ENCODE measurements at regions not wholly inside any gene's neighbourhood (a gene's known extent, or its start where the extent isn't known, plus 50 kb on each side); places are given as distances from the start of the nearest gene placed in this dataset.

DNA sequence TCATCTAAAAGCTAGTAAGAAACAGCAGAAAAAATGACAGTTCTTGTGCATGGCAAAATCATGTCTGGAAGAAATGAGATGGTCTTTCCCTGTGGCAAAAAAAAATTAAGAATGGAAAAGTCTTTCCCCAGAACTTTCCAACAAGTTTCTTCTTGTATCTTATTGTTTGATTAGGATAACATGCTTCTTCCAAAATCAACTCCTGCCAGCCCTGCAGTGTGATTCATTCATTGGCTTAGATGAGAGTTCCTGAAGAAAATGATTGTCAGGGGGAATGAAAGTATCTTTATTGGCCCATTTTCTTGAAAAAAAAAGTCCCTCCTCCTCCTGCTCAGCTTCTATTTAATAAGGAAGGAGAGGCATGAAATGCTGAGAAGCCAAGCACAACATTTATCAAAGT is 407.7 kb downstream of the ARAP2 start:
- Mint-ChIP-seq H3K27ac (ENCODE audit: unreplicated experiment) (no peak overlapping the region), H3K4me1 (ENCODE audit: low read depth, unreplicated experiment) (no peaks in the 10 kb centered on the region), H3K27me3 (ENCODE audit: unreplicated experiment) (no peaks in the 10 kb centered on the region), H3K4me3 (ENCODE audit: low read depth, unreplicated experiment) (no peak overlapping the region), H3K36me3 (ENCODE audit: insufficient read depth, unreplicated experiment) (no peaks in the 10 kb centered on the region), H3K9me3 (ENCODE audit: low read depth, unreplicated experiment) (peaks cover 3% of the 10 kb centered on the region)
- BruUV-seq (replicated peaks) = no TSS peak
- intact Hi-C loops (cut with micrococcal nuclease; ENCODE audit: unreplicated experiment) = no loop called here
- no peak for DNase-seq
- CTCF ChIA-PET = no interaction called here
- TF ChIP-seq, protein P1, sequence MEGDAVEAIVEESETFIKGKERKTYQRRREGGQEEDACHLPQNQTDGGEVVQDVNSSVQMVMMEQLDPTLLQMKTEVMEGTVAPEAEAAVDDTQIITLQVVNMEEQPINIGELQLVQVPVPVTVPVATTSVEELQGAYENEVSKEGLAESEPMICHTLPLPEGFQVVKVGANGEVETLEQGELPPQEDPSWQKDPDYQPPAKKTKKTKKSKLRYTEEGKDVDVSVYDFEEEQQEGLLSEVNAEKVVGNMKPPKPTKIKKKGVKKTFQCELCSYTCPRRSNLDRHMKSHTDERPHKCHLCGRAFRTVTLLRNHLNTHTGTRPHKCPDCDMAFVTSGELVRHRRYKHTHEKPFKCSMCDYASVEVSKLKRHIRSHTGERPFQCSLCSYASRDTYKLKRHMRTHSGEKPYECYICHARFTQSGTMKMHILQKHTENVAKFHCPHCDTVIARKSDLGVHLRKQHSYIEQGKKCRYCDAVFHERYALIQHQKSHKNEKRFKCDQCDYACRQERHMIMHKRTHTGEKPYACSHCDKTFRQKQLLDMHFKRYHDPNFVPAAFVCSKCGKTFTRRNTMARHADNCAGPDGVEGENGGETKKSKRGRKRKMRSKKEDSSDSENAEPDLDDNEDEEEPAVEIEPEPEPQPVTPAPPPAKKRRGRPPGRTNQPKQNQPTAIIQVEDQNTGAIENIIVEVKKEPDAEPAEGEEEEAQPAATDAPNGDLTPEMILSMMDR (IDR thresholded peaks at IDR 0.05; ENCODE audit: unreplicated experiment) = no peak

DNA sequence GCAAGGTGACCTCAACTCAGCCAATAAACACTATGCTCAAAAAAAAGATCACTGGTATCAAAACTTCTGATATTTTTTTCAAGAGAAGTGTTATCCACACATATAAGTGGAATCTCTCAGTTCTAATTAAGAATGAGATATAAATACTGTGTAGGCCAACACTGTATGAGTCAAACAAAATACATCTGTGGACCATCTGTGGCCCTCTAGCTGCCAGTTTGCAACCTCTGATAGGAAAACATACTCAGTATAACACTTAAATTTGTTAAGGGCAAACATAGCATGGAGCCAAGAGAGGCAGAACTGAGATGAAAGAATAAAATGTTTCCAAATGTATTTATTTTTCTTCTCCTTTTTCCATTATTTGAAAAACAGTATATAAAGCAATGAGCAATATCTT is 377.3 kb downstream of the ARAP2 start:
- Mint-ChIP-seq H3K9me3 (ENCODE audit: low read depth, unreplicated experiment) (no peaks in the 10 kb centered on the region), H3K27me3 (ENCODE audit: unreplicated experiment) (no peaks in the 10 kb centered on the region), H3K27ac (ENCODE audit: unreplicated experiment) (no peak overlapping the region), H3K36me3 (ENCODE audit: insufficient read depth, unreplicated experiment) (no peaks in the 10 kb centered on the region), H3K4me1 (ENCODE audit: low read depth, unreplicated experiment) (no peaks in the 10 kb centered on the region), H3K4me3 (ENCODE audit: low read depth, unreplicated experiment) (no peak overlapping the region)
- TF ChIP-seq, protein P1 (IDR thresholded peaks at IDR 0.05; ENCODE audit: unreplicated experiment) = no peak
- intact Hi-C loops (cut with micrococcal nuclease; ENCODE audit: unreplicated experiment) = no loop called here
- CTCF ChIA-PET = no interaction called here
- BruUV-seq (replicated peaks) = no TSS peak
- DNase-seq = no peak

DNA sequence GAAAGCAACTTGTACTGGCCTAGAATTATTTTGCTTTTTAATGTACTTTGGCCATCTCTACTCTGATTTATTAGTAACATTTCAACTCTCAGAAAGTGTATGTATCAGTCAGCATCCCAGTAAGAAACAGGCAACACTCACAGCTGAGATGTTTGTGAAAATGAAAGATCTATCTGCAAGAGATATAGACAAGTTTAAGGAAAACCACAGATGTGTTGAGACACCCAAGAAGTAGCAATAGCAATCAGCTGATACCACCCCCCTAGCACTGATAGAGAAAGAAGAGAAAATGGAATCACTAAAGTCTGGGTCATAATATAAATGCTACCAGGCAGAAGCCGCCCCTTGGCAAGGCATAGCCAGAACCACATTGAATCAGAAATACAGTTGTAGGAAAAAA is 372.0 kb downstream of the ARAP2 start:
- Mint-ChIP-seq H3K27me3 (ENCODE audit: unreplicated experiment) (no peaks in the 10 kb centered on the region), H3K4me1 (ENCODE audit: low read depth, unreplicated experiment) (no peaks in the 10 kb centered on the region), H3K9me3 (ENCODE audit: low read depth, unreplicated experiment) (peaks cover 8% of the 10 kb centered on the region), H3K36me3 (ENCODE audit: insufficient read depth, unreplicated experiment) (no peaks in the 10 kb centered on the region), H3K27ac (ENCODE audit: unreplicated experiment) (no peak overlapping the region), H3K4me3 (ENCODE audit: low read depth, unreplicated experiment) (no peak overlapping the region)
- intact Hi-C loops (cut with micrococcal nuclease; ENCODE audit: unreplicated experiment) = no loop called here
- CTCF ChIA-PET = no interaction called here
- TF ChIP-seq, protein P1 (IDR thresholded peaks at IDR 0.05; ENCODE audit: unreplicated experiment) = no peak
- no TSS peak for BruUV-seq (replicated peaks)
- DNase-seq = no peak

DNA sequence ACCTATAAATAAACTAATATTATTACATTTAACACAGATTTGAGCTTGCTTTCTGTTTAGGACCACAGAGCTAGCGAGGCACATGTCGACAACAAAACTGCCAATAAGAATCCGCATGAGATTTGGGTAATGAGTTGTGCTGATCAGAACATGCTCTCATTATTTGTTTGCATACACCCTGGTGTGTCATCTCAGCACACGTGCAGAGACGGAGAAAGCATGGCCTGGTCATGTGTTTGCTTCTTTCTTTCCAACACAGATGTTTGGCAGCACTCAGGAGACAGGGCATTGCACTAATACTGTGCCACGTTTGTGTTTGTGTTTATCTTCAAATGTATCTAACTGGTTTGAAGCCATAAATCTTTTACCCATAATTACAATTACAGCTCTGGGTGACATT is 364.8 kb downstream of the ARAP2 start:
- BruUV-seq (replicated peaks) = no TSS peak
- intact Hi-C loops (cut with micrococcal nuclease; ENCODE audit: unreplicated experiment) = no loop called here
- Mint-ChIP-seq H3K27ac (ENCODE audit: unreplicated experiment) (no peak overlapping the region), H3K4me3 (ENCODE audit: low read depth, unreplicated experiment) (no peak overlapping the region), H3K27me3 (ENCODE audit: unreplicated experiment) (no peaks in the 10 kb centered on the region), H3K36me3 (ENCODE audit: insufficient read depth, unreplicated experiment) (no peaks in the 10 kb centered on the region), H3K9me3 (ENCODE audit: low read depth, unreplicated experiment) (peaks cover 6% of the 10 kb centered on the region), H3K4me1 (ENCODE audit: low read depth, unreplicated experiment) (no peaks in the 10 kb centered on the region)
- TF ChIP-seq, protein P1 (IDR thresholded peaks at IDR 0.05; ENCODE audit: unreplicated experiment) = no peak
- CTCF ChIA-PET = no interaction called here
- no peak for DNase-seq

DNA sequence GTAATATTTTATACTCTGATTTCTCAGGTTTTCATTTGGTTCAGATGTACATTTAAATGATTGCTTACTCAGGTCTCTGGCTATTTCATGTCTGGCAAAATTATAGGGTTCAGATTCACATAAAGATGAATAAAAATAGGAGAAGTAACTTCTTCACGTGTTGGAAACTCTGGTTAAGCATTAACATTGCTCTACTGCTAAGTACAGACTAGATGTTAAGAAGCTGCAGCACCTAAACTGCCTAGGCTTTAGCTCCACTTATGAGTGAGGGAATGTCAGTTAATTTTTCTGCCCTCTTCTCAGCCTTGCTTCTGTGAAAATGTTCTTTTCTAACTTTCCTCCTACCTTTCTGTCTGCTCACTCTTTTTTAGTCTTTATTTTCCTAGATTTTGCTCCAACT is 361.2 kb downstream of the ARAP2 start:
- H3K4me3 Mint-ChIP-seq (ENCODE audit: low read depth, unreplicated experiment) = no peak overlapping the region
- peaks cover 8% of the 10 kb centered on the region for H3K9me3 Mint-ChIP-seq (ENCODE audit: low read depth, unreplicated experiment)
- TF ChIP-seq, protein P1 (IDR thresholded peaks at IDR 0.05; ENCODE audit: unreplicated experiment) = no peak
- H3K4me1 Mint-ChIP-seq (ENCODE audit: low read depth, unreplicated experiment) = no peaks in the 10 kb centered on the region
- no peaks in the 10 kb centered on the region for H3K27me3 Mint-ChIP-seq (ENCODE audit: unreplicated experiment)
- intact Hi-C loops (cut with micrococcal nuclease; ENCODE audit: unreplicated experiment) = no loop called here
- CTCF ChIA-PET = no interaction called here
- BruUV-seq (replicated peaks) = no TSS peak
- no peaks in the 10 kb centered on the region for H3K36me3 Mint-ChIP-seq (ENCODE audit: insufficient read depth, unreplicated experiment)
- DNase-seq = no peak
- H3K27ac Mint-ChIP-seq (ENCODE audit: unreplicated experiment) = no peak overlapping the region

Data from Calu3 (cell line).